ENCODE measurements at regions not wholly inside any gene's neighbourhood (a gene's known extent, or its start where the extent isn't known, plus 50 kb on each side); places are given as distances from the start of the nearest gene placed in this dataset.
"Not testable (repeated sequence)": the region's sequence is repeated elsewhere in the genome, so short reads cannot be mapped to it uniquely, and the experiment has no call there.

GRCh38 chr20:11677836-11678235, 239.9 kb upstream of the BTBD3 start:
- DNase-seq (ENCODE audit: low spot score) = no peak

GRCh38 chr20:11682285-11682684, 235.4 kb upstream of the BTBD3 start:
- DNase-seq (ENCODE audit: low spot score) = no peak

GRCh38 chr20:11686195-11686594, 231.5 kb upstream of the BTBD3 start:
- DNase-seq (ENCODE audit: low spot score) = no peak

GRCh38 chr20:11686820-11687543, 230.7 kb upstream of the BTBD3 start:
- DNase-seq (ENCODE audit: low spot score) = no peak

- DNase-seq (ENCODE audit: low spot score) = no peak
These were observed 230.0 kb upstream of the BTBD3 start for GRCh38 chr20:11687546-11688292.

GRCh38 chr20:11689262-11689661, 228.4 kb upstream of the BTBD3 start:
- no peak for DNase-seq (ENCODE audit: low spot score)

GRCh38 chr20:11691766-11692165, 225.9 kb upstream of the BTBD3 start:
- DNase-seq (ENCODE audit: low spot score) = no peak

GRCh38 chr20:11692567-11692966, 225.1 kb upstream of the BTBD3 start:
- DNase-seq (ENCODE audit: low spot score) = no peak

GRCh38 chr20:11694467-11694866, 223.2 kb upstream of the BTBD3 start:
- no peak for DNase-seq (ENCODE audit: low spot score)

GRCh38 chr20:11697055-11697454, 220.6 kb upstream of the BTBD3 start:
- no peak for DNase-seq (ENCODE audit: low spot score)

- no peak for DNase-seq (ENCODE audit: low spot score)
These were observed 220.0 kb upstream of the BTBD3 start for GRCh38 chr20:11697646-11698045.

- DNase-seq (ENCODE audit: low spot score) = no peak
These were observed 219.6 kb upstream of the BTBD3 start for GRCh38 chr20:11698124-11698523.

- DNase-seq (ENCODE audit: low spot score) = no peak
These were observed 216.9 kb upstream of the BTBD3 start for GRCh38 chr20:11700831-11701230.

GRCh38 chr20:11702721-11703518, 214.8 kb upstream of the BTBD3 start:
- no peak for DNase-seq (ENCODE audit: low spot score)

- DNase-seq (ENCODE audit: low spot score) = no peak
These were observed 212.2 kb upstream of the BTBD3 start for GRCh38 chr20:11705512-11705911.

- not testable (repeated sequence) for DNase-seq (ENCODE audit: low spot score)
These were observed 209.5 kb upstream of the BTBD3 start for GRCh38 chr20:11708223-11708622.

- no peak for DNase-seq (ENCODE audit: low spot score)
These were observed 206.5 kb upstream of the BTBD3 start for GRCh38 chr20:11711214-11711613.

- no peak for DNase-seq (ENCODE audit: low spot score)
These were observed 205.0 kb upstream of the BTBD3 start for GRCh38 chr20:11712639-11713160.

GRCh38 chr20:11714886-11715285, 202.8 kb upstream of the BTBD3 start:
- DNase-seq (ENCODE audit: low spot score) = no peak

- DNase-seq (ENCODE audit: low spot score) = no peak
These were observed 201.3 kb upstream of the BTBD3 start for GRCh38 chr20:11716239-11716944.

- no peak for DNase-seq (ENCODE audit: low spot score)
These were observed 200.8 kb upstream of the BTBD3 start for GRCh38 chr20:11716945-11717248.

GRCh38 chr20:11717562-11717961, 200.1 kb upstream of the BTBD3 start:
- DNase-seq (ENCODE audit: low spot score) = no peak
